H1 (cell line): ENCODE measurements at regions not wholly inside any gene's neighbourhood (a gene's known extent, or its start where the extent isn't known, plus 50 kb on each side); places are given as distances from the start of the nearest gene placed in this dataset.

Experiments used
- CTCF ChIA-PET: fragments of 300-600 bp; sonication (Branson Sonifier 250); formaldehyde crosslinking; loops from one replicate; lab custom pipeline; 2021; ENCODE audit not compliant: partially characterized antibody; lab: Charles Lee
- POLR2A ChIA-PET: fragments of 300-600 bp; sonication (Branson Sonifier 250); formaldehyde crosslinking; loops from one replicate; lab custom pipeline; 2021; ENCODE audit warnings: inconsistent platforms; ENCODE audit not compliant: partially characterized antibody; lab: Charles Lee
- DNase-seq, 2 experiments: peaks; one replicate each; pipeline versions ENCODE4 v3.0.0 to v3.0.0-alpha.2; 2010 to 2022; ENCODE audit warnings: low spot score in 2 of 2, low read depth in 1 of 2, mixed read lengths in 1 of 2
- FAIRE-seq: peaks from 2 replicates; lab custom pipeline; 2011; peaks lifted over from hg19 to GRCh38; lab: Jason Lieb, UNC
- H2AFZ ChIP-seq: 2 replicates; pipeline ENCODE4 v1.8.1; 2012; ENCODE audit warnings: low read length, inconsistent platforms
- H2AK5ac ChIP-seq: 2 replicates; pipeline ENCODE4 v1.6.1; 2013; ENCODE audit warnings: low read depth, low read length
- H2BK120ac ChIP-seq: replicated peaks from 2 replicates; pipeline ENCODE3; 2013; ENCODE audit warnings: low read depth, low read length, inconsistent platforms
- H2BK12ac ChIP-seq: 2 replicates; pipeline ENCODE4 v1.6.1; 2013; ENCODE audit warnings: low read depth, low read length
- H2BK15ac ChIP-seq: 2 replicates; pipeline ENCODE4 v1.6.1; 2013; ENCODE audit warnings: low read length
- H2BK20ac ChIP-seq: 2 replicates; pipeline ENCODE4 v1.6.1; 2013; ENCODE audit warnings: low read length
- H2BK5ac ChIP-seq: 2 replicates; pipeline ENCODE4 v1.6.1; 2013; ENCODE audit warnings: low read depth, low read length
- H3K14ac ChIP-seq: 2 replicates; pipeline ENCODE4 v1.6.1; 2013; ENCODE audit warnings: inconsistent platforms; ENCODE audit not compliant: insufficient read length
- H3K18ac ChIP-seq: 2 replicates; pipeline ENCODE4 v1.6.1; 2013; ENCODE audit warnings: low read length; ENCODE audit errors: extremely low read depth
- H3K23ac ChIP-seq: 2 replicates; pipeline ENCODE4 v1.6.1; 2013; ENCODE audit warnings: inconsistent platforms; ENCODE audit not compliant: insufficient read length
- H3K23me2 ChIP-seq: 2 replicates; pipeline ENCODE4 v1.6.1; 2013; ENCODE audit warnings: low read depth, low read length
- H3K27ac ChIP-seq: 2 replicates; pipeline ENCODE4 v1.6.1; 2011; ENCODE audit warnings: low read depth, low read length, inconsistent platforms
- H3K27me3 ChIP-seq, 4 experiments: replicated peaks in 1 of 4; 1 replicate in 1 of 4; 2 replicates in 3 of 4; pipeline versions ENCODE4 v1.6.1 to v1.8.1; 2011 to 2013; ENCODE audit warnings: low read length in 3 of 4, mild to moderate bottlenecking in 3 of 4, inconsistent platforms in 2 of 4, mixed read lengths in 2 of 4, moderate library complexity in 1 of 4; ENCODE audit not compliant: control insufficient read depth in 3 of 4, insufficient read depth in 3 of 4; ENCODE audit errors: extremely low read depth in 1 of 4
- H3K36me3 ChIP-seq, 4 experiments: 2 replicates each; pipeline versions ENCODE4 v1.6.1 to v1.8.1; 2011 to 2013; ENCODE audit warnings: mild to moderate bottlenecking in 4 of 4, low read length in 3 of 4, moderate library complexity in 2 of 4, control low read depth in 1 of 4, inconsistent platforms in 1 of 4; ENCODE audit not compliant: insufficient read depth in 4 of 4, control insufficient read depth in 2 of 4
- H3K4ac ChIP-seq: replicated peaks from 2 replicates; pipeline ENCODE3; 2013; ENCODE audit warnings: low read length, low read depth, mixed read lengths, inconsistent platforms; ENCODE audit not compliant: insufficient read length
- H3K4me1 ChIP-seq, 4 experiments: replicated peaks in 1 of 4; 1 replicate in 1 of 4; 2 replicates in 3 of 4; pipeline versions ENCODE4 v1.6.1 to v1.8.1; 2011 to 2013; ENCODE audit warnings: low read length in 3 of 4, inconsistent platforms in 2 of 4, mixed read lengths in 1 of 4; ENCODE audit not compliant: insufficient read depth in 4 of 4, control insufficient read depth in 3 of 4
- H3K4me2 ChIP-seq, 2 experiments: 2 replicates each; pipeline versions ENCODE4 v1.6.1 to v1.8.1; 2011 to 2013; ENCODE audit warnings: low read depth in 2 of 2, low read length in 2 of 2, control low read depth in 1 of 2, inconsistent platforms in 1 of 2, mild to moderate bottlenecking in 1 of 2; ENCODE audit not compliant: insufficient read depth in 1 of 2
- H3K4me3 ChIP-seq, 4 experiments: fragments of 200-600, 300-600 bp in 1 of 4; sonication (generic), shearing (Covaris generic), sonication (Bioruptor Twin) in 1 of 4; 2 replicates each; pipeline versions ENCODE4 v1.5.1 to v1.8.1; 2011 to 2016; ENCODE audit warnings: low read length in 4 of 4, low read depth in 3 of 4, control low read depth in 2 of 4, inconsistent platforms in 2 of 4, mild to moderate bottlenecking in 2 of 4, mixed read lengths in 1 of 4, moderate library complexity in 1 of 4; ENCODE audit not compliant: insufficient read depth in 2 of 4; ENCODE audit errors: extremely low read depth in 1 of 4
- H3K56ac ChIP-seq: replicated peaks from 2 replicates; pipeline ENCODE3; 2013; ENCODE audit warnings: low read depth, mild to moderate bottlenecking, mixed read lengths, low read length, inconsistent platforms; ENCODE audit not compliant: insufficient read length
- H3K79me1 ChIP-seq: 2 replicates; pipeline ENCODE4 v1.6.1; 2013; ENCODE audit warnings: low read depth, low read length, control low read depth
- H3K79me2 ChIP-seq, 2 experiments: 2 replicates each; pipeline versions ENCODE4 v1.6.1 to v1.8.1; 2012 to 2013; ENCODE audit warnings: low read length in 2 of 2, mild to moderate bottlenecking in 2 of 2, inconsistent platforms in 1 of 2; ENCODE audit not compliant: insufficient read depth in 2 of 2, control insufficient read depth in 1 of 2
- H3K9ac ChIP-seq, 4 experiments: replicated peaks in 1 of 4; 1 replicate in 1 of 4; 2 replicates in 3 of 4; pipeline versions ENCODE4 v1.6.1 to v1.8.1; 2011 to 2013; ENCODE audit warnings: low read depth in 3 of 4, low read length in 3 of 4, control low read depth in 2 of 4, mild to moderate bottlenecking in 2 of 4, moderate library complexity in 2 of 4, inconsistent platforms in 1 of 4; ENCODE audit errors: extremely low read depth in 1 of 4
- H3K9me3 ChIP-seq, 2 experiments: 2 replicates each; pipeline versions ENCODE4 v1.6.1 to v1.8.1; 2012 to 2013; ENCODE audit warnings: mild to moderate bottlenecking in 2 of 2, moderate library complexity in 2 of 2, control low read depth in 1 of 2, inconsistent platforms in 1 of 2, low read depth in 1 of 2, low read length in 1 of 2, mixed read lengths in 1 of 2; ENCODE audit not compliant: insufficient read depth in 2 of 2
- H4K20me1 ChIP-seq, 2 experiments: replicated peaks in 1 of 2; 2 replicates each; pipeline versions ENCODE3 to v1.8.1; 2011 to 2013; ENCODE audit warnings: inconsistent platforms in 2 of 2, low read length in 2 of 2, mild to moderate bottlenecking in 1 of 2; ENCODE audit not compliant: insufficient read depth in 2 of 2, control insufficient read depth in 1 of 2
- H4K5ac ChIP-seq: 2 replicates; pipeline ENCODE4 v1.6.1; 2013; ENCODE audit warnings: low read length, low read depth, mixed read lengths, inconsistent platforms; ENCODE audit not compliant: insufficient read length
- H4K8ac ChIP-seq: 2 replicates; pipeline ENCODE4 v1.8.0; 2013; ENCODE audit warnings: mild to moderate bottlenecking, moderate library complexity, low read length, inconsistent platforms; ENCODE audit not compliant: insufficient read depth; ENCODE audit errors: extremely low read depth
- H4K91ac ChIP-seq: replicated peaks from 2 replicates; pipeline ENCODE3; 2013; ENCODE audit warnings: low read length, mixed read lengths, inconsistent platforms; ENCODE audit not compliant: insufficient read length
- BCL11A ChIP-seq, 2 experiments: IDR thresholded peaks; one replicate each; pipeline ENCODE4 v1.6.1; 2011; ENCODE audit warnings: low read depth in 2 of 2, low read length in 2 of 2, mild to moderate bottlenecking in 2 of 2
- CEBPB ChIP-seq: IDR thresholded peaks from 2 replicates; pipeline ENCODE4 v1.6.1; 2012; ENCODE audit warnings: low read depth, low read length
- CREB1 ChIP-seq: IDR thresholded peaks from 2 replicates; pipeline ENCODE4 v1.6.1; 2012; ENCODE audit warnings: inconsistent platforms
- CTCF ChIP-seq, 3 experiments: IDR thresholded peaks; 1 replicate in 2 of 3; 2 replicates in 1 of 3; pipeline versions ENCODE4 v1.5.1 to v1.6.1; 2011; ENCODE audit warnings: low read length in 3 of 3, mild to moderate bottlenecking in 3 of 3, inconsistent platforms in 2 of 3, low read depth in 1 of 3, moderate library complexity in 1 of 3; ENCODE audit not compliant: insufficient read depth in 1 of 3; ENCODE audit errors: control extremely low read depth in 1 of 3
- GABPA ChIP-seq: IDR thresholded peaks from 2 replicates; pipeline ENCODE4 v1.6.1; 2011; ENCODE audit warnings: mild to moderate bottlenecking, low read length, moderate library complexity, borderline replicate concordance; ENCODE audit not compliant: insufficient read depth
- JUN ChIP-seq: IDR thresholded peaks from 2 replicates; pipeline ENCODE4 v1.6.1; 2011; ENCODE audit warnings: low read depth, mild to moderate bottlenecking, improper control_type of control experiment, low read length
- JUND ChIP-seq: IDR thresholded peaks from 2 replicates; pipeline ENCODE4 v1.6.1; 2011; ENCODE audit warnings: mild to moderate bottlenecking, improper control_type of control experiment, low read length
- KDM4A ChIP-seq: IDR thresholded peaks from one replicate; pipeline ENCODE4 v1.7.1; 2012; ENCODE audit warnings: low read depth, mild to moderate bottlenecking, moderate library complexity, low read length, inconsistent platforms; ENCODE audit not compliant: severe bottlenecking
- MAFK ChIP-seq: IDR thresholded peaks from 2 replicates; pipeline ENCODE4 v1.6.1; 2012; ENCODE audit warnings: low read depth, mild to moderate bottlenecking, improper control_type of control experiment, low read length
- PHF8 ChIP-seq: fragments of 200-600 bp; sonication (generic); conservative IDR thresholded peaks from 2 replicates; pipeline ENCODE4 v1.7.1; 2012; ENCODE audit warnings: low read depth, mild to moderate bottlenecking, inconsistent platforms, low read length, moderate library complexity
- POU5F1 ChIP-seq: IDR thresholded peaks from 2 replicates; pipeline ENCODE4 v1.6.1; 2011; ENCODE audit warnings: low read depth, mild to moderate bottlenecking, low read length, moderate library complexity
- SIN3A ChIP-seq, 2 experiments: IDR thresholded peaks in 1 of 2; conservative IDR thresholded peaks in 1 of 2; 2 replicates each; pipeline ENCODE4 v1.6.1; 2011 to 2012; ENCODE audit warnings: low read length in 2 of 2, improper control_type of control experiment in 1 of 2, low read depth in 1 of 2, mild to moderate bottlenecking in 1 of 2
- TAF1 ChIP-seq: IDR thresholded peaks from 2 replicates; pipeline ENCODE4 v1.6.1; 2011; ENCODE audit warnings: mild to moderate bottlenecking, low read depth, low read length
- YY1 ChIP-seq: IDR thresholded peaks from 2 replicates; pipeline ENCODE4 v1.6.1; 2011; ENCODE audit warnings: low read depth, mild to moderate bottlenecking, low read length
- WGBS, 2 experiments: shearing (Covaris generic) in 1 of 2; methylation state at CpG; one replicate each; pipeline versions ENCODE4 v1.1.6 to v1.1.7; 2013 to 2015; ENCODE audit warnings: low lambda C conversion rate in 2 of 2, mixed read lengths in 2 of 2, inconsistent platforms in 1 of 2, low coverage in 1 of 2, missing lambda C conversion rate in 1 of 2; ENCODE audit not compliant: insufficient replicate concordance in 2 of 2, insufficient coverage in 1 of 2, insufficient read length in 1 of 2; ENCODE audit errors: extremely low coverage in 1 of 2, missing lambda C conversion rate in 1 of 2; 5-methylcytosine and 5-hydroxymethylcytosine counted together

GRCh38 chr6:113522376-113522775, 334.8 kb upstream of the MARCKS start:
- Histone ChIP-seq H3K4me2 (no peak overlapping the region), H3K27me3 (no peaks in the 10 kb centered on the region), H3K23me2 (no peaks in the 10 kb centered on the region), H3K56ac (no peak overlapping the region), H3K4me3 (no peak overlapping the region), H3K4ac (no peak overlapping the region), H2BK120ac (no peak overlapping the region), H2BK15ac (no peak overlapping the region), H3K14ac (no peak overlapping the region), H3K9me3 (no peaks in the 10 kb centered on the region), H3K9ac (no peak overlapping the region), H2AK5ac (no peak overlapping the region), H2AFZ (no peak overlapping the region), H2BK12ac (no peak overlapping the region), H3K18ac (no peak overlapping the region), H3K27ac (no peak overlapping the region), H3K23ac (no peak overlapping the region), H3K4me1 (no peaks in the 10 kb centered on the region), H3K79me2 (no peaks in the 10 kb centered on the region), H4K8ac (no peak overlapping the region), H4K91ac (no peak overlapping the region), H4K5ac (no peak overlapping the region), H4K20me1 (no peaks in the 10 kb centered on the region), H2BK5ac (no peak overlapping the region), H3K79me1 (no peaks in the 10 kb centered on the region), H2BK20ac (no peak overlapping the region), H3K36me3 (no peaks in the 10 kb centered on the region)
- DNase-seq (no peak), FAIRE-seq (no peak)
- 71% methylated on average over 1 of the region's 1 CpG; no CpG with 5 or more reads in 1 of the 2 experiments for WGBS, 2 experiments
- ChIA-PET CTCF (no interaction called here), POLR2A (no interaction called here)
- no peak for TF ChIP-seq CTCF (IDR thresholded peaks at IDR 0.05; ENCODE audit: control extremely low read depth in 1 of 3, insufficient read depth in 1 of 3, low read depth in 1 of 3, low read length in 3 of 3)
- no peak for TF ChIP-seq SIN3A (conservative IDR thresholded peaks at IDR 0.05 in 1 of 2, IDR thresholded peaks at IDR 0.05 in 1 of 2; ENCODE audit: low read depth in 1 of 2, low read length in 2 of 2)
- no peak for TF ChIP-seq MAFK
- no peak for TF ChIP-seq POU5F1
- TF ChIP-seq JUN = no peak
- TF ChIP-seq JUND = no peak
- no peak for TF ChIP-seq PHF8
- TF ChIP-seq GABPA = no peak
- TF ChIP-seq YY1 = no peak
- TF ChIP-seq KDM4A = no peak
- TF ChIP-seq BCL11A (IDR thresholded peaks at IDR 0.05; ENCODE audit: low read depth in 2 of 2, low read length in 2 of 2) = no peak
- TF ChIP-seq CEBPB = no peak
- TF ChIP-seq TAF1 = no peak
- no peak for TF ChIP-seq CREB1
